HG02885 (cell line): ENCODE measurements at regions not wholly inside any gene's neighbourhood (a gene's known extent, or its start where the extent isn't known, plus 50 kb on each side); places are given as distances from the start of the nearest gene placed in this dataset.
"Not testable (repeated sequence)": the region's sequence is repeated elsewhere in the genome, so short reads cannot be mapped to it uniquely, and the experiment has no call there.

ENCODE experiments used
- ATAC-seq: cut with Tn5 transposase; IDR thresholded peaks from one replicate; pipeline ENCODE4 v1.9.1; 2021; ENCODE audit warnings: mild to moderate bottlenecking; ENCODE audit not compliant: unreplicated experiment, poor library complexity

DNA sequence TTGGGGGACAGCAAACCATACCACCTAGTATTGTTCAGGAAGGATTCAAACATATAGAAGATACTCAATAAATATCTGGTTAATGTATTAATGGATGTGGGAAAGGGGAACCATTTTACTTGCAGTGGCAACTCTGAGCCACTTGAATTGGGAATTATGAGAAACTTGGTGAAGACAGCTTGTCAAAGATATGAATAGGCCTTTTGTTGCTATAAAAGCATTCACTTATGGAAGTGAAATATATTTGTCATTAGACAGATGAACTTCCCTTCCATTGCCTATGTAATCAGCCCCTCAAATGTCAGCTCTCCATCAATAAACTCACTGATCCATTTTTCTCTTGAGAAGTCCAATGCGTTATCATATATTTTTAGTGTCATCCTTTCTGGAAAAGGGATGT is 56.1 kb downstream of the GPR85 start:
- ATAC-seq, result no peak

DNA sequence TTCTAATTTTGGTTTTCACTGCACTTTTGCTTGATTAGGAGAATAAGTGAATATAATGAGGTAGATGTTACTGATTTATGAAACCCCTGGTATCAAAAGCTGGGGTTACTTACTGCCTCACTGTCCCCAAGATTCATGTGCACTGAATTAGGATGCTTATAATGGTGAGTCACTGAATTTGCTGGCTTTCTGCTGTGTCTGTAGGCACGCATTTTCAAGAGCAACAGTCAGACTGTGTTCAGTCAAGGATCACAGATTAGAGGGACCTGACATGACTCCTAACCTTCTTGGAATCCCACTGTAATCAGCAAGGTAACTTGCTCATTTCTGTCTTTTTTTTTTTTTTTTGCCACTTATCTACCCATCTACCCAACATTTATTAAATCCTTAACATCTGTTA is 59.7 kb downstream of the GPR85 start:
- no peak for ATAC-seq

DNA sequence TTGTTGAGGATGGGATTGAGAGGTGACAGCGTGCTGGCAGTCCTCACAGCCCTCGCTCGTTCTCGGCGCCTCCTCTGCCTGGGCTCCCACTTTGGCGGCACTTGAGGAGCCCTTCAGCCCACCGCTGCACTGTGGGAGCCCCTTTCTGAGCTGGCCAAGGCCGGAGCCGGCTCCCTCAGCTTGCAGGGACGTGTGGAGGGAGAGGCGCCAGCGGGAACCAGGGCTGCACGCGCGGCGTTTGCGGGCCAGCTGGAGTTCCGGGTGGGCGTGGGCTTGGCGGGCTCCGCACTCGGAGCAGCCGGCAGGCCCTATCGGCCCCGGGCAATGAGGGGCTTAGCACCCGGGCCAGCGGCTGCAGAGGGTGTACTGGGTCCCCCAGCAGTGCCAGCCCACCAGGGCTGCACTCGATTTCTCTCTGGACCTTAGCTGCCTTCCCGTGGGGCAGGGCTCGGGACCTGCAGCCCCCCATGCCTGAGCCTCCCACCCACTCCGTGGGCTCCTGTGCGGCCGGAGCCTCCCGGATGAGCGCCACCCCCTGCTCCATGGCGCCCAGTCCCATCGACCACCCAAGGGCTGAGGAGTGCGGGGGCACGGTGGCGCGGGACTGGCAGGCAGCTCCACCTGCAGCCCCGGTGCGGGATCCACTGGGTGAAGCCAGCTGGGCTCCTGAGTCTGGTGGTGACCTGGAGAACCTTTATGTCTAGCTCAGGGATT is 69.3 kb downstream of the GPR85 start:
- ATAC-seq, result not testable (repeated sequence)

DNA sequence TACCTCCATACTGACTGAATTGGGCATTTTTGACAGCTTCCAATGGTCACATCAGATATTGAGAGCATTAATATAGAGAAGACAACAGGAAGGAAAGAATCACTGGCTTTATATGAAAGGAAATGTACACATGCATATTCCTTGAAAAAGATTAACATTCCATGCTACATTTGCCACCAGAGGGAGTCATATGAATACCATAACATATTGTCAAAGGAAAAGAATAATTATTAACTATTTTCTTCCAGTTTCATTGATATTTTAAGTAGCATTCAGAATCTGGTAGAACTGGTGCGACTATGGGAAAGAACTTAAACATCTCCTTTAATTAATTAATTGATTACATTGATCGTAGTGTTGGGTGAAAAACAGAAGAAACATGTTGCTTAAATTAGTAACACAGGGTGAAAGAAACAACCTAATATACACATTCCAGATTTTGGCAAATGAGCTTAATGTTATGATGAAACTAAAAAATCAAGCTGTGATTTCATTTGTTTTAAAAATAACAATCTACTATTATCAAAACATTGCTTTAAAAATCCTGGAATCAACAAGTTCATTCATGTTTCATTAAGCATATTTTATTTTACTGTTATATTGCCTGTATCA is 71.5 kb downstream of the GPR85 start:
- no peak for ATAC-seq

DNA sequence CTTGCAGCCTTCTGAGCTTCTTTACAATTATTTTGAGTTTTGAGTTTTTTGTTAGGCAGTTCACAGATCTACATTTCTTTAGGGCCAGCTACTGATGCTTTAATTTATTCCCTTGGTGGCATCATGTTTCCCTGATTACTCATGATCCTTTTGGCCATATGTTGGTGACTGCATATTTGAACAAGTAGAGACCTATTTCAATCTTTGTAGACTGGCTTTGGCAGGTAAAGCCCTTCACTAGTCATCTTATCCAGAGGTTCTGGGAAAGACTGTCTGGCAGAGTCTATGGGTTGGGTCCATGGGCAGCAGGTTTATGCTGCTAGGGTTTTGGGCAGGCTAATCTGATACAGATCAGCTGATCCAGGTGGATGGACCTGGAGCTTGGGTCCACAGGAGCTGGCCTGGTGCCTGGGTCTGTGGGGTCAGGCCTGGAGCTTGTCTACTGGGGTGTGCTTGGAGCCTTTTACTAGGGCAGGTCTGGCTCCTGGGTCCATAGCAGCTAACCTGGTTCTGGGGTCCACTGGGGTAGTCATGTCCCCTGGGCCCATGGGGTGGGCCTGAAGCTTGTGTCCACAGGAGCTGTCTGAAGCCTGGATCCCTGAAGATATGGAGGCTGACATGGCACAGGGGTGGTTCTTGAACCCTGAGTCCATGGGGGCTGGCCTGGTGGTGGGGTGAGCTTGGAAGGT is 72.7 kb downstream of the GPR85 start:
- ATAC-seq, result no peak

DNA sequence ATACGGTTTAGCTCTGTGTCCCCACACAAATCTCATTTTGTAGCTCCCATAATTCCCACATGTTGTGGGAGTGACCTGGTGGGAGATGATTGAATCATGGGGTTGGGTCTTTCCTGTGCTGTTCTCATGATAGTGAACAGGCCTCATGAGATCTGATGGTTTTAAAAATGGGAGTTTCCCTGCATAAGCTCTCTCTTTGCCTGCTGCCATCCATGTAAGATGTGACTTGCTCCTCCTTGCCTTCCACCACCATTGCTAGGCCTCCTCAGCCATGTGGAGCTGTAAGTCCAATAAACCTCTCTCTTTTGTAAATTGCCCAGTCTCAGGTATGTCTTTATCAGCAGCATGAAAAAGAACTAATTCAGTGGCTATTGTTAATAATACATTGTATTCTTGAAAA is 73.8 kb downstream of the GPR85 start:
- not testable (repeated sequence) for ATAC-seq

DNA sequence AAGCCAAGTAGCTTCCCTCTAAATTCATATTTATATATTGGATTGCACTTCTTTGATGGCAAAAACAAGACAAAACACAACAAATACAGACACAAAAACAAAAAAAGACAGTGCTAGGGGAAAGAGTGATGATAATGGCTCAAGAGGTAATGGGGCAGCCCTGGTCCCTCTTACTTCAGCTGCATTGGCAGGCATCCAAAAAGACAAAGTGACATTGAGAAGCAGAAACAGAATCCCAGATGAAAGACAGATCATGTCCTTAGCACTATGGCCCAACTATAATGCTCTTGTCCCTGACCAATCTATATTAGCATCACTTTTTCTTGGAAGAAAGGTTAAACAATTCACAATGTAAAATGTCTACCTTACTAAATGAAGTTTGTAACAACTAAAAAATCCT is 76.2 kb downstream of the GPR85 start:
- no peak for ATAC-seq

DNA sequence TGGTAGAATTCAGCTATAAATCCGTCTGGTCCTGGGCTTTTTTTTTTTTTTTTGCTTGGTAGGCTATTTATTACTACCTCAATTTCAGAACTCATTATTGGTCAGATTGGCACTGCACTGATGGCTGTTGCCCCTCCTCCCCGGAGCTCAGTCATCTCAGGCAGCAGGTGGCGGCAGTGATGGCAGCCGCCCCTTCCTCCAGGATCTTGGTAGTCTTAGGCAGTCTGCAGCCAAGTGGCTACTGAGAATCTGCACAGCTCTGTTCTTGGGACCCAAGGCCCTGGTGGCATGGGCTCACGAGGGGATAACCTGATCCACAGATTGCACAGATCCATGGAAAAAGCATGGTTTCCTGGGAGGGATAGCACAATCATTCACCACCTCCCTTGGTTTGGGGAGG is 77.9 kb downstream of the GPR85 start:
- no peak for ATAC-seq

DNA sequence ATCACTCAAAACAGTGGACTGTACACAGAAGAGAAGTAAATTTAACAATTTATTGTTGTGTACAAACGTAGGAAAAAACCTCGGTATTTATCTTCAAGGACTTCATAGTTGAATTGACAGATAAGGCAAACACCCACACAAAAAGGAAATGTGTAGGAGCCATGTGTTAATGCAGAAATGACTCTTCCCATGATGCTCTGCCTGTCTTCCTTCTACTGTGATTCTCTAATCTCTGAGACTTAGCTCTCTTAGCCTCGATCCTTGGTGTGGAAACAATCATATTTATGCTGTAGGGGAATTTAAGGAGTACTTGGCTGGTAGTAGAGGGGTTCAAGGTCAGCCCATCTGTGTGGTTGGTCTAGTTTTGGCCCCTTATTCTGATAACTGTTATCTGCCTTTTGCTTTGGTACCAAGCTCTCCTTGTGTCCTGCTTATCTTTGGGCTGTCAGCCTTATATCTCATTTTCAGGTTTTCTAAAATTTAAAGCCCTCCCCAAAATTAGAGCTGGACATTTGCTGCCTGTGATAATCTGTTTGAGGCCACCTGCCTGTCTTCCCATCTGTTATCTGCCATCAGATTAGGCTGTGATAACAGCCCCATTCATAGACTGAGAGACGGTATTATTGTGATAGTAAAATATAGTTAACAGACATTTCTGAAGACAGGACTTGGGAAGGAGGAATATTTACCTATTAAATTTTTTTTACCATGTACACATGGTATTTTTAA is 81.7 kb downstream of the GPR85 start:
- ATAC-seq, result peak; percentile 50

DNA sequence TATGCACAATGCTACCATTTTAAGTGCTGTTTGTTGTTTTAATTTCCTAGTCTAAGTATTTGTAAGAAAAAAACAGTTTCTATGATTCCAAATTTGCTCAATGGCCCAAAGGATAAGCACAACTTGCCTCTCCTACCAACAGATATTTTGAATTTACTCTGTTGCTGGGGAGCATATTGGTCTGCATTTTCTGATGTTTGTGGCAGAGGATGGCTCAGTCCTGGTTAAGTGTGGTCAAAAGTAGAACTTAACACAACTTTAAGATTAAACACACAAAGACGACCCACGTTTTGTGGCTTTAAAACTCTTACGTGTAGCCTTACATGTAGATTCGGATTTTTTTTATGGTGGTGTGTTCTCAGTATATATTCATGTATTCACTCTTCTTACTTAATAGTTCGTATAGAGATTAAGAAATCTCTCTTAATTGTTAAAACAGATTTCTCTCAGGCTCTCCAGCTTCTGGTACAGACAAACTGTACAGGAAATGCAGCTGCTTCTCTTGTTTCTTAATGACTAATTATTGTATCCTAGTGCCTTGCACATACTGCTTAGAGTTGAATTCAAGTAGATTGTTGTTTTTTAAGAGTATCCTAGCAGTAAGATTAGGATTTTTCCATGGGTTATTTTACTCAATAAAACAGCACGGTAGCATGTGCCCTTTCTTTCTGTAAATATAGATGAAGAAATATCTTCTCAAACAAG is 86.2 kb downstream of the GPR85 start:
- ATAC-seq, result peak; percentile 80

DNA sequence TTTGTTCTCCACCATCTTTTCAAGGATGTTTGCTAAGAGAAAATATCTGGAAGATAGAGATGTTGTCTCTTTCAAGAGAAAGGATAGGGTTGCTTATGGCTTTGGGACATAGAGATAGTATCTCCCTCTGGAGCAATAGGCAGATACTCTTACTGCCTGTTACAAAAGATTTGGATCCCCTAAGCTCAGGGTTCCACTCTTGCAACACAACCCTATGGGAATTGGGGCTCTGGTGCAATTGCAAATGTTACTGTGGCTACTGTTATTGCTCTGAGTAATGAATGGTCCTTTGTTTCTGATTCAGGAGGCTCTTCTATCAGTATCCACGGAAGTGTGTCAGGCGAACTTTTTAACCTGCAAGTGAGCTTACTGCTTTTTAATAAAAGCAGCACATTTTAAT is 88.8 kb downstream of the GPR85 start:
- ATAC-seq, result no peak

DNA sequence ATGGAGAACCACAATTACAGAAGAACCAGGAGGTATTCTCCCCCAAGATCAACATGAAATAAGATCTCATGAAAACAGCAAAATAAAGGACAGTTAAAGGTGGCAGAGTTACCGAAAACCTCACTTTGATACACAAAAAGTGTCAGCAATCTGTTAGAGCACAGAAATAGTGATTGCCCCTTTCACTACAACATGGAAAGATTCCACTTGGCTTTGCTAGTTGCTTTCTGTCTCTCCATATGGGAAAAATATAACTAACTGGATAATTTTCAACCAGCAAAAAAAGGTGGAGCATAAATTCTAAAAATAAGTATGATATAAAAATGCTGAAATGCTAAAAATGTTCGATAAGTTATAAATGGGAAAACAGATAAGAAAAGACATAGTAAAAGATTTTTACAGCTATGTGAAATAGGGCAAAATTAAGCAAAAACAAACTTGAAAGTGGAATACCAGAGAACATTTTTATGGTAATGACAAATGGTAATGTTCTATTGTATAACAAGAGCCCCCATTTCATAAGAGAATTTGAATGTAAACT is 90.2 kb downstream of the GPR85 start:
- no peak for ATAC-seq

DNA sequence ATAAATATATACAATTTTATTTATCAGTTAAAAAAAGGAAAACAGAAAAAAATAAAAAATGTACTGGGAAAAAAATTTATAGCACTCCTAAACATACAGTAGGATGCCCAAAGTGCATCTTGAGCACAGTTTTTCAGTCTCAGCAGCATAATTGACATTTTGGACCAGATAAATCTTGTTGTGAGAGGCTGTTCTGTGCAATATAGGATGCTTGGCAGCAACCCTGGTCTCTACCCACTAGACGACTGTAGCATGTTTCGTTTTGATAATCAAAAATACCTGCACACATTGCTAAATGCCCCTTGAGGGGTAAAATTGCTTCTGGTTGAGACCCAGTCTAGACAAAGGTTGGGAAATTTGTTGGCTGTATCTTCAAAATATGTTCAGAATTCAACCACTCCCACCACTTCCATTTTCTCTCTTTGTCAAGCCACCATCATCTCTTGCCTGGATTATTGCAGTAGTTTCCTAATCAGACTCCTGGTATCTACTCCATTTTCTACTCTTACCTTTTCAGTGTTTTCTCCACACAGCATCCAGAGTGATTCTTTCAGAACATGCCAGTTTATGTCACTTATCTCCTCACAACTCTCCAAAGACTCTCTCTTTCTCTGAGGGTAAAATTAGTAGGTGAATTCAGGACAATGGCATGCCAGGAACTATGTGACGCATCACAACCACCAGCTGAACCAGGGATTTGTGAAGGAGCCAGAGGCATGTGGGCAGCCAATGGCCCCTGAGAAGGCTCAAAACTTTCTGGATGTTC is 91.4 kb downstream of the GPR85 start:
- no peak for ATAC-seq

DNA sequence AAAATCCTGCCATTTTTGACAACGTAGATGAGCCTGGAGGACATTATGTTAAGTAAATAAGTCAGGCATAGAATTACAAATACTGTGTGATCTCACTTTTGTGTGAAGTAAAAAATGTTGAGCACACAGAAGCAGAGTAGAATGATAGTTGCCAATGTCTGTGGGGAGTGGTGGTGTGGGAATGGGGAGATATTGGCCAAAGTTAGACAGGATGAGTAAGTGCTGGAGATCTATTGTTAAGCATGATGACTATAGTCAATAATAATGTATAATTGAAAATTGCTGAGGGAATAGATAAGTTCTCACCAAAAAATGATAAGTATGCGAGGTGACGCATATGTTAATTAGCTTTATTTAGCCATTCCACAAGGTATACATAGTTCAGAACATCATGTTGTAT is 92.0 kb downstream of the GPR85 start:
- ATAC-seq, result no peak

DNA sequence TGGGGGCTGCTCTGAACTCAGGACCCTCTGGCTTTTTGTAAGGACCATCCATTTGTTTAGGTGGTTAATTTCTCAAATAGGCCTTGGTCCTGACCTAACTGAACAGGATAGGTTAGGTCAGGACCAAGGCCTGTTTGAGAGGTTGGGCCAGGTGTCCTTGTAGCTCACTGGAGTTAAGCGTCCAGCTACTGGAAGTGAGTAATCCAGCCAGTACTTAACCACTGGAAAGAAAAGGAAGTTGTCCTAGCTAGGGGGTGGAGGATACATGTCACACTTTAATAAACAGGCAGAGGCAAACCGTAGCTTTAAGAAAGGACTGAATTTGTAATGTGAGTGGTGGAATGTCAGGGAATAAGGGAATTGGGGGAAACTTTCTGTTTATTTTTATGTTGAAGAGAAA is 96.0 kb downstream of the GPR85 start:
- no peak for ATAC-seq

DNA sequence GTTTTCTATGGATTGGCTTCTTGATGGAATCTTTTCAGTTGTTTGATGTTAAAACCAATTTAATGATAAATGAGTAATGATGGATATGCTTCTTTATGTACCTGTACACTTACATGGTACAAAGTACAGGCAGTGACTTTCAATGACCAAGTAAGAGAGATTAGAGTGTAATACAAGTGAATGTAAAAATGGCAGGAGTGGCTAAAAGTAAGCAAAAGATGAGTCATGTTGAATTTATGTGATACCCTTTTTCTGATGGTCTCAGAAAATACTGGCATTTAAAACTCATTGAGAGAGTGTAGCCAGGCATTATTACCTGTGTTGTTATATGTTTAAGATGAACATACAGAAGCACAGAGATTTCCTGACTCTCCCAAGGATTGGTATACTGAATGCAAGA is 97.1 kb downstream of the GPR85 start:
- ATAC-seq, result no peak

DNA sequence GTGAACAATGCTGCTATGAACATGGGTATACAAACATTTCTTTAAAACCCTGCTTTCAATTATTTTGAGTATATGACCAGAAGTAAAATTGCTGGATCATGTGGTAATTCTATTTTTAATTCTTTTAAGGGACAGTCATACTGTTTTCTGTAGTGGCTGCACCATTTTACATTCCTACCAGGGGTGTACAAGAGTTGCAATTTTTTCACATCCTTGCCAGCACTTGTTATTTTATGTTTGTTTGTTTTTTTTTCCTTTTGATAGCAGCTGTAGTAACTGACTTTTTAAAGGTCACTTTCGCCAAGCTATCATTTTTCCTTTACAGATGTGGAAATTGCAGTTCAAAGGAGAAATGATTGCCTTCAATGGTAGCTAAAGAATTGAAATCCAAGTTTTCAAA is 99.5 kb downstream of the GPR85 start:
- no peak for ATAC-seq

DNA sequence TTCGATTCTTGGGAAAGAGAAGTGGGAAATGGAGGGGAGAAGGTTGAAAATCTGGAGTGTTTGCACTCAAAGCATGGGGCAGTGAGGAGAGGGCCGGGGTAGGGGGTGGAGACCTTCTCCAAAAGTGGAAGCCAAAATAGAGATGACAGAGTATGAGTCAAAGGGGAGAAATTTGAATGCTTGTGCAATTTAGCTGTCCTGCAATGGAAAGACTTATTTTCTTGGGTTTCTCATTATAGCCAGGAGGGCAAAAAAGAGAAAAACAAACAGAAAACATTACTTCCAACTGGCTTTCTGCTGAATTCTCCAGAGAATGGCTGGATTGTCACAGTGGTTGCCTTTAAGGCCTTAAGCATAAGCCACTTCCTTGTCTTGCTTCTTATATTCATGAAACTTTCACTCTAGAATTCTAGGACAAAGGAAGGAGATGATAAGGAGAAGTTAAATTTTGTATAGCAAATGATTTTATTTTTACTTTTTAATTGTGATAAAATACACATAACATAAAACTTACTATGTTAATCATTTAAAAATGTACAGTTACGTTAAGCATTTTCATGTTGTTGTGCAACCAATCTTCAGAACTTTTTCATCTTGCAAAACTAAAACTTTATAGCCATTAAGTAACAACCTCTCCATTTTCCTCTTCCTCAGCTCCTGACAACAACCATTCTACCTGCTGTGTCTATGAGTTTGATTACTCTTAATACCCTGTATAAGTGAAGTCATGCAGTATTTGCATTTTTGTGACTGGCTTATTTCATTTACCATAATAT is 100.2 kb downstream of the GPR85 start:
- no peak for ATAC-seq
